ENCODE measurements at regions not wholly inside any gene's neighbourhood (a gene's known extent, or its start where the extent isn't known, plus 50 kb on each side); places are given as distances from the start of the nearest gene placed in this dataset.

- H3K27ac ChIP-seq (ENCODE audit: low read depth, low read length) = no peak overlapping the region
- H3K79me2 ChIP-seq (ENCODE audit: control insufficient read depth, insufficient read depth, low read length, unreplicated experiment) = no peaks in the 10 kb centered on the region
- no peak overlapping the region for H2AFZ ChIP-seq (ENCODE audit: low read length, unreplicated experiment)
- H3K4me3 ChIP-seq (ENCODE audit: low read depth, low read length) = no peak overlapping the region
- no peaks in the 10 kb centered on the region for H3K36me3 ChIP-seq (ENCODE audit: insufficient read depth, low read length)
- no peaks in the 10 kb centered on the region for H3K27me3 ChIP-seq (ENCODE audit: insufficient read depth, low read length)
- H3K4me1 ChIP-seq (ENCODE audit: control insufficient read depth, insufficient read depth, low read length, unreplicated experiment) = no peaks in the 10 kb centered on the region
Observed at GRCh38 chr1:105779727-105780126, 1276.7 kb upstream of the PRMT6 start.

- no peaks in the 10 kb centered on the region for H3K4me1 ChIP-seq (ENCODE audit: control insufficient read depth, insufficient read depth, low read length, unreplicated experiment)
- no peak overlapping the region for H2AFZ ChIP-seq (ENCODE audit: low read length, unreplicated experiment)
- H3K27ac ChIP-seq (ENCODE audit: low read depth, low read length) = no peak overlapping the region
- no peak overlapping the region for H3K4me3 ChIP-seq (ENCODE audit: low read depth, low read length)
- no peaks in the 10 kb centered on the region for H3K27me3 ChIP-seq (ENCODE audit: insufficient read depth, low read length)
- no peaks in the 10 kb centered on the region for H3K79me2 ChIP-seq (ENCODE audit: control insufficient read depth, insufficient read depth, low read length, unreplicated experiment)
- no peaks in the 10 kb centered on the region for H3K36me3 ChIP-seq (ENCODE audit: insufficient read depth, low read length)
Observed at GRCh38 chr1:105785021-105785420, 1271.5 kb upstream of the PRMT6 start.

GRCh38 chr1:105793536-105794146 lies 1262.8 kb upstream of the PRMT6 start:
- Histone ChIP-seq H3K4me3 (ENCODE audit: low read depth, low read length) (no peak overlapping the region), H3K27ac (ENCODE audit: low read depth, low read length) (no peak overlapping the region), H3K79me2 (ENCODE audit: control insufficient read depth, insufficient read depth, low read length, unreplicated experiment) (no peaks in the 10 kb centered on the region), H3K27me3 (ENCODE audit: insufficient read depth, low read length) (no peaks in the 10 kb centered on the region), H3K4me1 (ENCODE audit: control insufficient read depth, insufficient read depth, low read length, unreplicated experiment) (no peaks in the 10 kb centered on the region), H2AFZ (ENCODE audit: low read length, unreplicated experiment) (no peak overlapping the region), H3K36me3 (ENCODE audit: insufficient read depth, low read length) (no peaks in the 10 kb centered on the region)

- Histone ChIP-seq H3K27ac (ENCODE audit: low read depth, low read length) (no peak overlapping the region), H3K79me2 (ENCODE audit: control insufficient read depth, insufficient read depth, low read length, unreplicated experiment) (no peaks in the 10 kb centered on the region), H3K27me3 (ENCODE audit: insufficient read depth, low read length) (no peaks in the 10 kb centered on the region), H3K4me1 (ENCODE audit: control insufficient read depth, insufficient read depth, low read length, unreplicated experiment) (no peaks in the 10 kb centered on the region), H2AFZ (ENCODE audit: low read length, unreplicated experiment) (no peak overlapping the region), H3K4me3 (ENCODE audit: low read depth, low read length) (no peak overlapping the region), H3K36me3 (ENCODE audit: insufficient read depth, low read length) (no peaks in the 10 kb centered on the region)
Observed at GRCh38 chr1:105795741-105796140, 1260.7 kb upstream of the PRMT6 start.

GRCh38 chr1:105830571-105831146 lies 1225.8 kb upstream of the PRMT6 start:
- no peaks in the 10 kb centered on the region for H3K4me1 ChIP-seq (ENCODE audit: control insufficient read depth, insufficient read depth, low read length, unreplicated experiment)
- H3K4me3 ChIP-seq (ENCODE audit: low read depth, low read length) = no peak overlapping the region
- H3K27ac ChIP-seq (ENCODE audit: low read depth, low read length) = no peak overlapping the region
- no peaks in the 10 kb centered on the region for H3K27me3 ChIP-seq (ENCODE audit: insufficient read depth, low read length)
- no peaks in the 10 kb centered on the region for H3K79me2 ChIP-seq (ENCODE audit: control insufficient read depth, insufficient read depth, low read length, unreplicated experiment)
- H2AFZ ChIP-seq (ENCODE audit: low read length, unreplicated experiment) = no peak overlapping the region
- no peaks in the 10 kb centered on the region for H3K36me3 ChIP-seq (ENCODE audit: insufficient read depth, low read length)

GRCh38 chr1:105838071-105838470 lies 1218.4 kb upstream of the PRMT6 start:
- H3K79me2 ChIP-seq (ENCODE audit: control insufficient read depth, insufficient read depth, low read length, unreplicated experiment) = no peaks in the 10 kb centered on the region
- no peaks in the 10 kb centered on the region for H3K4me1 ChIP-seq (ENCODE audit: control insufficient read depth, insufficient read depth, low read length, unreplicated experiment)
- H3K4me3 ChIP-seq (ENCODE audit: low read depth, low read length) = no peak overlapping the region
- H3K27ac ChIP-seq (ENCODE audit: low read depth, low read length) = no peak overlapping the region
- no peaks in the 10 kb centered on the region for H3K36me3 ChIP-seq (ENCODE audit: insufficient read depth, low read length)
- no peak overlapping the region for H2AFZ ChIP-seq (ENCODE audit: low read length, unreplicated experiment)
- H3K27me3 ChIP-seq (ENCODE audit: insufficient read depth, low read length) = no peaks in the 10 kb centered on the region

GRCh38 chr1:105865546-105865945 lies 1190.9 kb upstream of the PRMT6 start:
- no peaks in the 10 kb centered on the region for H3K36me3 ChIP-seq (ENCODE audit: insufficient read depth, low read length)
- H3K4me1 ChIP-seq (ENCODE audit: control insufficient read depth, insufficient read depth, low read length, unreplicated experiment) = no peaks in the 10 kb centered on the region
- no peak overlapping the region for H3K4me3 ChIP-seq (ENCODE audit: low read depth, low read length)
- H3K27ac ChIP-seq (ENCODE audit: low read depth, low read length) = no peak overlapping the region
- no peaks in the 10 kb centered on the region for H3K27me3 ChIP-seq (ENCODE audit: insufficient read depth, low read length)
- H3K79me2 ChIP-seq (ENCODE audit: control insufficient read depth, insufficient read depth, low read length, unreplicated experiment) = no peaks in the 10 kb centered on the region
- H2AFZ ChIP-seq (ENCODE audit: low read length, unreplicated experiment) = no peak overlapping the region

GRCh38 chr1:105872817-105873216 lies 1183.7 kb upstream of the PRMT6 start:
- H3K79me2 ChIP-seq (ENCODE audit: control insufficient read depth, insufficient read depth, low read length, unreplicated experiment) = no peaks in the 10 kb centered on the region
- no peak overlapping the region for H2AFZ ChIP-seq (ENCODE audit: low read length, unreplicated experiment)
- H3K4me1 ChIP-seq (ENCODE audit: control insufficient read depth, insufficient read depth, low read length, unreplicated experiment) = no peaks in the 10 kb centered on the region
- H3K27me3 ChIP-seq (ENCODE audit: insufficient read depth, low read length) = no peaks in the 10 kb centered on the region
- H3K27ac ChIP-seq (ENCODE audit: low read depth, low read length) = no peak overlapping the region
- H3K4me3 ChIP-seq (ENCODE audit: low read depth, low read length) = no peak overlapping the region
- no peaks in the 10 kb centered on the region for H3K36me3 ChIP-seq (ENCODE audit: insufficient read depth, low read length)

- H3K27ac ChIP-seq (ENCODE audit: low read depth, low read length) = no peak overlapping the region
- no peak overlapping the region for H2AFZ ChIP-seq (ENCODE audit: low read length, unreplicated experiment)
- no peaks in the 10 kb centered on the region for H3K36me3 ChIP-seq (ENCODE audit: insufficient read depth, low read length)
- H3K27me3 ChIP-seq (ENCODE audit: insufficient read depth, low read length) = no peaks in the 10 kb centered on the region
- H3K79me2 ChIP-seq (ENCODE audit: control insufficient read depth, insufficient read depth, low read length, unreplicated experiment) = no peaks in the 10 kb centered on the region
- no peaks in the 10 kb centered on the region for H3K4me1 ChIP-seq (ENCODE audit: control insufficient read depth, insufficient read depth, low read length, unreplicated experiment)
- no peak overlapping the region for H3K4me3 ChIP-seq (ENCODE audit: low read depth, low read length)
Observed at GRCh38 chr1:105874621-105875020, 1181.9 kb upstream of the PRMT6 start.

GRCh38 chr1:105886309-105886708 lies 1170.2 kb upstream of the PRMT6 start:
- Histone ChIP-seq H3K4me3 (ENCODE audit: low read depth, low read length) (no peak overlapping the region), H3K27me3 (ENCODE audit: insufficient read depth, low read length) (no peaks in the 10 kb centered on the region), H3K27ac (ENCODE audit: low read depth, low read length) (no peak overlapping the region), H3K36me3 (ENCODE audit: insufficient read depth, low read length) (no peaks in the 10 kb centered on the region), H2AFZ (ENCODE audit: low read length, unreplicated experiment) (no peak overlapping the region), H3K79me2 (ENCODE audit: control insufficient read depth, insufficient read depth, low read length, unreplicated experiment) (no peaks in the 10 kb centered on the region), H3K4me1 (ENCODE audit: control insufficient read depth, insufficient read depth, low read length, unreplicated experiment) (no peaks in the 10 kb centered on the region)

- Histone ChIP-seq H3K27me3 (ENCODE audit: insufficient read depth, low read length) (no peaks in the 10 kb centered on the region), H3K4me3 (ENCODE audit: low read depth, low read length) (no peak overlapping the region), H3K36me3 (ENCODE audit: insufficient read depth, low read length) (no peaks in the 10 kb centered on the region), H3K79me2 (ENCODE audit: control insufficient read depth, insufficient read depth, low read length, unreplicated experiment) (no peaks in the 10 kb centered on the region), H3K27ac (ENCODE audit: low read depth, low read length) (no peak overlapping the region), H2AFZ (ENCODE audit: low read length, unreplicated experiment) (no peak overlapping the region), H3K4me1 (ENCODE audit: control insufficient read depth, insufficient read depth, low read length, unreplicated experiment) (no peaks in the 10 kb centered on the region)
Observed at GRCh38 chr1:105891308-105891707, 1165.2 kb upstream of the PRMT6 start.

Measured in ACC112 (cell line).